GM23338 (cell line): ENCODE measurements at regions not wholly inside any gene's neighbourhood (a gene's known extent, or its start where the extent isn't known, plus 50 kb on each side); places are given as distances from the start of the nearest gene placed in this dataset.

ENCODE experiments used
- ATAC-seq: fragments of 200-7000 bp; cut with Tn5 transposase; 3 replicates; pipeline ENCODE4 v1.9.1; 2020
- DNase-seq: peaks from one replicate; pipeline ENCODE4 v3.0.0-alpha.2; 2015; ENCODE audit warnings: low spot score
- H2AFZ ChIP-seq: fragments of 200-600 bp; sonication (generic); 2 replicates; pipeline ENCODE4 v1.8.0; 2016; ENCODE audit warnings: antibody characterized with exemption, mild to moderate bottlenecking, moderate library complexity
- H3F3A ChIP-seq: fragments of 200-600 bp; sonication (generic); replicated peaks from 2 replicates; pipeline ENCODE4 v1.8.0; 2017; ENCODE audit warnings: antibody characterized with exemption, mixed run types, low read depth
- H3K27ac ChIP-seq: fragments of 200-600 bp; sonication (generic); 2 replicates; pipeline ENCODE4 v1.6.1; 2016; ENCODE audit warnings: low read depth
- H3K27me3 ChIP-seq: fragments of 200-600 bp; sonication (generic); 2 replicates; pipeline ENCODE4 v1.8.0; 2016; ENCODE audit warnings: mild to moderate bottlenecking, mixed run types, moderate library complexity; ENCODE audit not compliant: insufficient read depth
- H3K36me3 ChIP-seq: fragments of 200-600 bp; sonication (generic); 2 replicates; pipeline ENCODE4 v1.8.0; 2016; ENCODE audit warnings: mild to moderate bottlenecking; ENCODE audit not compliant: insufficient read depth
- H3K4me1 ChIP-seq: fragments of 200-600 bp; sonication (generic); 2 replicates; pipeline ENCODE4 v1.8.0; 2016; ENCODE audit warnings: mild to moderate bottlenecking, moderate library complexity; ENCODE audit not compliant: insufficient read depth
- H3K4me2 ChIP-seq: fragments of 200-600 bp; sonication (generic); 2 replicates; pipeline ENCODE4 v1.7.1; 2017; ENCODE audit warnings: mixed run types
- H3K4me3 ChIP-seq: fragments of 200-600 bp; sonication (generic); 2 replicates; pipeline ENCODE4 v1.6.1; 2016; ENCODE audit warnings: mixed run types
- H3K79me2 ChIP-seq: fragments of 200-600 bp; sonication (generic); replicated peaks from 2 replicates; pipeline ENCODE4 v1.8.0; 2017; ENCODE audit warnings: mild to moderate bottlenecking; ENCODE audit not compliant: insufficient read depth
- H3K9me2 ChIP-seq: fragments of 200-600 bp; sonication (generic); 2 replicates; pipeline ENCODE4 v1.8.0; 2017; ENCODE audit not compliant: insufficient read depth
- H4K20me1 ChIP-seq: fragments of 200-600 bp; sonication (generic); replicated peaks from 2 replicates; pipeline ENCODE4 v1.8.0; 2017; ENCODE audit warnings: mild to moderate bottlenecking; ENCODE audit not compliant: insufficient read depth
- H3K27ac Mint-ChIP-seq: 2 replicates; pipeline ENCODE4 v1.8.0; 2020; ENCODE audit warnings: inconsistent platforms, mild to moderate bottlenecking, moderate library complexity, mixed read lengths
- H3K27me3 Mint-ChIP-seq: 3 replicates; pipeline ENCODE4 v1.8.0; 2022; ENCODE audit warnings: low read depth, mild to moderate bottlenecking, moderate library complexity, mixed read lengths, inconsistent platforms; ENCODE audit not compliant: insufficient read depth, poor library complexity
- H3K36me3 Mint-ChIP-seq: 3 replicates; pipeline ENCODE4 v1.8.0; 2021; ENCODE audit warnings: low read depth, mild to moderate bottlenecking, inconsistent platforms, moderate library complexity, mixed read lengths
- H3K4me1 Mint-ChIP-seq: 3 replicates; pipeline ENCODE4 v1.8.0; 2020; ENCODE audit warnings: mild to moderate bottlenecking, inconsistent platforms, mixed read lengths
- H3K4me3 Mint-ChIP-seq: 3 replicates; pipeline ENCODE4 v1.8.0; 2021; ENCODE audit warnings: moderate library complexity, mild to moderate bottlenecking, inconsistent platforms, mixed read lengths
- H3K9me3 Mint-ChIP-seq: 3 replicates; pipeline ENCODE4 v1.8.0; 2020; ENCODE audit warnings: moderate library complexity, mild to moderate bottlenecking, inconsistent platforms, mixed read lengths
- ETS1 ChIP-seq: IDR thresholded peaks from 2 replicates; pipeline ENCODE4 v1.6.1; 2016; ENCODE audit warnings: antibody characterized with exemption
- EZH2 ChIP-seq: fragments of 200-600 bp; sonication (generic); IDR thresholded peaks from one replicate; pipeline ENCODE4 v1.8.0; 2017; ENCODE audit warnings: antibody characterized with exemption, mild to moderate bottlenecking, low read depth; ENCODE audit not compliant: unreplicated experiment
- EZH2phosphoT487 ChIP-seq: fragments of 200-600 bp; sonication (generic); IDR thresholded peaks from one replicate; pipeline ENCODE4 v1.8.1; 2018; ENCODE audit warnings: antibody characterized with exemption; ENCODE audit not compliant: unreplicated experiment
- JUNB ChIP-seq: IDR thresholded peaks from one replicate; pipeline ENCODE4 v1.6.1; 2016; ENCODE audit warnings: antibody characterized with exemption; ENCODE audit not compliant: unreplicated experiment
- NANOG ChIP-seq: IDR thresholded peaks from 2 replicates; pipeline ENCODE4 v1.6.1; 2016; ENCODE audit warnings: antibody characterized with exemption, borderline replicate concordance
- POLR2AphosphoS5 ChIP-seq: IDR thresholded peaks from 2 replicates; pipeline ENCODE4 v1.6.1; 2016; ENCODE audit warnings: antibody characterized with exemption, low read depth
- REST ChIP-seq: IDR thresholded peaks from one replicate; pipeline ENCODE4 v1.6.1; 2018; ENCODE audit warnings: antibody characterized with exemption; ENCODE audit not compliant: unreplicated experiment
- STAT1 ChIP-seq: IDR thresholded peaks from one replicate; pipeline ENCODE4 v1.6.1; 2016; ENCODE audit warnings: antibody characterized with exemption; ENCODE audit not compliant: unreplicated experiment
- ZNF114 ChIP-seq: fragments of 250-450 bp; sonication (Bioruptor Pico); IDR thresholded peaks from 2 replicates; pipeline ENCODE4 v1.5.0; 2020; ENCODE audit warnings: mild to moderate bottlenecking, moderate library complexity
- TF ChIP-seq, protein P1 (sequence below), 2 experiments: fragments of 200-600 bp in 1 of 2; sonication (generic) in 1 of 2; conservative IDR thresholded peaks; 2 replicates each; pipeline versions ENCODE4 v1.5.1 to v1.6.1; 2016 to 2017; ENCODE audit warnings: antibody characterized with exemption in 2 of 2, low read depth in 2 of 2, mild to moderate bottlenecking in 2 of 2, moderate library complexity in 1 of 2

GRCh38 chr1:4109628-4109940, 209.5 kb upstream of the C1orf174 start (continued):
- TF ChIP-seq NANOG = no peak
- TF ChIP-seq ZNF114 = no peak
- TF ChIP-seq POLR2AphosphoS5 = no peak
- no peak for TF ChIP-seq REST
- TF ChIP-seq EZH2 = no peak
- no peak for TF ChIP-seq JUNB
- TF ChIP-seq STAT1 = no peak
- TF ChIP-seq, protein P1, sequence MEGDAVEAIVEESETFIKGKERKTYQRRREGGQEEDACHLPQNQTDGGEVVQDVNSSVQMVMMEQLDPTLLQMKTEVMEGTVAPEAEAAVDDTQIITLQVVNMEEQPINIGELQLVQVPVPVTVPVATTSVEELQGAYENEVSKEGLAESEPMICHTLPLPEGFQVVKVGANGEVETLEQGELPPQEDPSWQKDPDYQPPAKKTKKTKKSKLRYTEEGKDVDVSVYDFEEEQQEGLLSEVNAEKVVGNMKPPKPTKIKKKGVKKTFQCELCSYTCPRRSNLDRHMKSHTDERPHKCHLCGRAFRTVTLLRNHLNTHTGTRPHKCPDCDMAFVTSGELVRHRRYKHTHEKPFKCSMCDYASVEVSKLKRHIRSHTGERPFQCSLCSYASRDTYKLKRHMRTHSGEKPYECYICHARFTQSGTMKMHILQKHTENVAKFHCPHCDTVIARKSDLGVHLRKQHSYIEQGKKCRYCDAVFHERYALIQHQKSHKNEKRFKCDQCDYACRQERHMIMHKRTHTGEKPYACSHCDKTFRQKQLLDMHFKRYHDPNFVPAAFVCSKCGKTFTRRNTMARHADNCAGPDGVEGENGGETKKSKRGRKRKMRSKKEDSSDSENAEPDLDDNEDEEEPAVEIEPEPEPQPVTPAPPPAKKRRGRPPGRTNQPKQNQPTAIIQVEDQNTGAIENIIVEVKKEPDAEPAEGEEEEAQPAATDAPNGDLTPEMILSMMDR (conservative IDR thresholded peaks at IDR 0.05; ENCODE audit: low read depth in 2 of 2) = no peak
- TF ChIP-seq EZH2phosphoT487 = no peak
- TF ChIP-seq ETS1 = no peak

DNA sequence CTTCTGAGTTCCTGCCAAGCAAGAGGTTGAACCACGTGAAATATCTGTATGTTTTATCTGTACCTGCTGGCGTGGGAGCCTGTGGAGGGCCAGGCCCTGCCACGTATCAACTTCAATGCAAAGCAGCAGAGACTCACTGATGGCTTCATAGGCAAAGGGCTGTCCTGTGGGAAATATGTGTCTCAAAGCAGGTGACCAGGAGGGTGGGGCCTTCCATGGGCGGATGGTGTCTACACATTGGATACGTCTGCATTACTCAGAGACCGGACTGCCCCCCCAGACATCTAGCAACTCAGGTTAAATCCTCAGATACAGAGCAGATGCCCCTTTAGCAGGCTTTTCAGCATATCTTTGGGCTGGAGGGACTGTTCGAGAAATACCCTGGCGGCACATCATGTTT, 210.8 kb upstream of the C1orf174 start:
- peaks cover 87% of the 10 kb centered on the region for H3K9me3 Mint-ChIP-seq
- no peak overlapping the region for H3K4me3 ChIP-seq
- no peaks in the 10 kb centered on the region for H4K20me1 ChIP-seq
- H3K27me3 ChIP-seq = no peaks in the 10 kb centered on the region
- no peak overlapping the region for H2AFZ ChIP-seq
- no peaks in the 10 kb centered on the region for H3K4me1 Mint-ChIP-seq
- DNase-seq (no peak), ATAC-seq (no peak)
- no peaks in the 10 kb centered on the region for H3K4me1 ChIP-seq
- H3K36me3 ChIP-seq = peaks cover 4% of the 10 kb centered on the region; the same call in 1 of the 2 replicates
- H3F3A ChIP-seq = no peaks in the 10 kb centered on the region
- H3K4me3 Mint-ChIP-seq = no peak overlapping the region
- H3K27ac Mint-ChIP-seq = no peak overlapping the region
- H3K79me2 ChIP-seq = no peaks in the 10 kb centered on the region
- peaks cover 19% of the 10 kb centered on the region for H3K36me3 Mint-ChIP-seq
- H3K9me2 ChIP-seq = no peaks in the 10 kb centered on the region
- H3K27me3 Mint-ChIP-seq = peaks cover 10% of the 10 kb centered on the region
- no peak overlapping the region for H3K27ac ChIP-seq
- H3K4me2 ChIP-seq = no peak overlapping the region
- TF ChIP-seq EZH2 = no peak
- TF ChIP-seq REST = no peak
